ENCODE measurements at regions not wholly inside any gene's neighbourhood (a gene's known extent, or its start where the extent isn't known, plus 50 kb on each side); places are given as distances from the start of the nearest gene placed in this dataset.
"Not testable (repeated sequence)": the region's sequence is repeated elsewhere in the genome, so short reads cannot be mapped to it uniquely, and the experiment has no call there.

- no peak for DNase-seq
Observed at GRCh38 chr1:83503153-83503552, 495.8 kb downstream of the TTLL7 start.

DNA sequence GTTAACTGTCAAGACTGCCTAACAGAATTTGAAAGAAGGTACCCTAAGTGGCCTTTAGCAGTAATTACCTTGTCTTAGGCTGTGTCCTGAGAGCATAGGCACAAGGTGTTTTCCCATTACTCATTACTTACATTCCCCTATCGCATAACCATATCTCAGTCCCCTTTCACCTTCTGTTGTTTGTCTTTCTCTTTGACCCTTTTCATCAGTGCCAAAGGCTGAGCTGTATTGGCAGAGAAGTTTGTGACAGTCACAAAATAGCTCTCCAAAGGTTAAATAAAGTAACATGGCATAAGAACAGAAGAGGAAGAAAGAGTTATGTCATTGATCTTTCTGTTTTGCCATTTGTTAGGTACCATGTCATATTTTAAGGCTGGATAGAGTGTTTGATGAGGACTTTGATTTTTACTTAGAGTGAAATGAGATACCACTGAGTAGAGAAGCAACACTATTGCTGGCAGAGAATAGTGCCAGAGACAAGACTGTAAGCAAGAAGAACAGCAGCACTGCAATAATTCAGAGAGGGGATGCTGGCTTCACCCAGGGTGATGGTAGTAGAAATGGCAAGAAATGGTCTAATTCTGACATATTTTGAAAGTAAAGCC is 497.8 kb downstream of the TTLL7 start:
- DNase-seq, result no peak

DNA sequence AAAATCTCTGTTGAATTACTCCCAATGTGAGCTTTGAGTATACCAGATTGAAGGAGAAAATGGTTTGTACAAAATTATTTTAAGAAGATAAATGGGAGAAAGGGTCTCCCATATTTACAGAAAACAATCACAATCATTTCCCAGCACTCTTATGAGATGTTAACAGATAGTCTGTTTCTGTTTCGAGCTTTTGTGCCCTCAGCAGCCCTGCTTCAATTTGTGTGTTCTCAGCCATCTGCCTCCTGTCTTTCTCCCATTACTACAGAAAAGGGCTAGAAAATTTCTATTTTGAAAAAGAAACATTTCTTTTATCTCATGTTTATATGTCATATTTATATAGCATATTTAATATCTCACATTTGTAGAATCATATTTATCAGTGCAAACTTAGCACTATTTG is 498.4 kb downstream of the TTLL7 start:
- no peak for DNase-seq

- no peak for DNase-seq
Observed at GRCh38 chr1:83499998-83500397, 498.9 kb downstream of the TTLL7 start.

DNA sequence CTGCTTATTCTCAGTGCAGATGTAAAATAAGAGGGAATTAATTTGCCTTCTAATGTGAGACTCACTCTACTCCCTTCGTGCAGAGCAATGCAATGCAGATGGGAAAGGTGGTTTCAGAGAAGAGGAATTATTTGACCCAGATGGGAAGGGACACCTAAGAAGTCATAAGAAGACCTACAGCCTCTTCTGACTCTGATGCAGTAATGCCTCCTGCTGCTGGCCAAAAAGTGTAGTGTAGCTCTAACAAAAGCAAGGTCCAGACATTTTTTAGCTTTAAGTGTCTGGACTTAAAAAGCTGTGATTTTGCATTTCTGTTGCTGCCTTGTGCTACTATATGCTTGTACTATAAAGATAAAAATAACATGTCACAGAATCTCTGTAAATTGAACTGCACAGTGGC is 501.4 kb downstream of the TTLL7 start:
- DNase-seq, result no peak

GRCh38 chr1:83495560-83495959 is 503.4 kb downstream of the TTLL7 start:
- no peak for DNase-seq

DNA sequence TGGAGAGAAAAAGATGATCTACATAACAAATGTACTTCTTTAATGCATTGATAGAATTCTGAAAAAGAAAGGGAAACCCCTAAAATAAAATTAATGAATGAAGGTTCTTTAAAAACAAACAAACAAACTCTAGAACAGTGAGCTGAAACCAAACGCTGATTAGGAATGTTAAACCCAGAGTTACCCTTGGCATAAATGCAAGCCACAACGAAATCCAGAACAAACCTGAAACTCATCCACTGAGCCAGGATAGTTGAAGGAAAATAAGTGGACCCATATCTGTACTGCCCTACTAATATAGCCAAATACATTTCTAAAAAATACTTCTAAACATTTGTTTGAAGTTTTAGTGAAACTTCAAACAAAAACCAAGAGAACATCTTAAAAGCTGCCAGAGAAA is 505.3 kb downstream of the TTLL7 start:
- no peak for DNase-seq

GRCh38 chr1:83491930-83492329 is 507.0 kb downstream of the TTLL7 start:
- DNase-seq, result no peak

GRCh38 chr1:83490988-83491387 is 507.9 kb downstream of the TTLL7 start:
- no peak for DNase-seq

DNA sequence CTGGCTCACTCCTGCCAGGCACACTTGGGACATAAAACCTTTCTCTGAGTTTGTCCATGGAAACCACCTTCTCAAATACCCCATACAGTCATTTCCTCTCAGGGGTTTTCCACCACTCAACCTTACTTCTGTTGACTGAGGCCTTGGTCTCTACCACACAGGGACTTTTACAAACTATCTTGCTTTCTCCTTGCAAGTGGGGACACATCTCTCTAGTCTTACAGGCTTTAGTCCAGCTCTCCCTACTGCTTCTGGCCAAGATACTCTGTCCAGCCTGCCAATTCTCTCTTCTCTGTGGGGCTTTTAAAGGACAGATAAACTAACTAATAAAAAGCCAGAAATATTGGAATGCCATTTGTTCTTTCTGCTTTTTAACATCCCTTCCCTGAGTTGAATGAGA is 510.8 kb downstream of the TTLL7 start:
- DNase-seq, result not testable (repeated sequence)

- DNase-seq, result not testable (repeated sequence)
Observed at GRCh38 chr1:83487460-83487859, 511.5 kb downstream of the TTLL7 start.

GRCh38 chr1:83485314-83486019 is 513.5 kb downstream of the TTLL7 start:
- not testable (repeated sequence) for DNase-seq

DNA sequence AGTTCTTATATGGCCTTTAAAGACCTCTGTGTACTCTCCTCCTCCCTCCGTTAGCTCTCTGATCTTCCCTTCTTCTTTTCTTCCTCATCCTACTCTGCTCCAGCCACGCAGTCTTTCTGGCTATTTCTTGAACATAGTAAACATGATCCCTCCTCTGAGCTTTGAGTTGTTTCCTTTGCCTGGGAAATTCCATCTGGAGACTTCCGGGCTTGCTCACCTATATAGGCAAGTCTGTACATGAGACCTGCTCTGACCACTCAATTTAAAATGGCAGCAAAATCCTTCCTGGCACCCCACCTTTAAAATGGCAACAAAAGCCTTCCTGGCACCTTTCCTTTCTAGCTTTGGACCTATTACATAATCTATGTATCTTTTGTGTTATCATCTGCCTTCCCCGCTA is 517.6 kb downstream of the TTLL7 start:
- DNase-seq, result not testable (repeated sequence)

GRCh38 chr1:83479591-83480239 is 519.2 kb downstream of the TTLL7 start:
- not testable (repeated sequence) for DNase-seq

GRCh38 chr1:83478127-83478526 is 520.8 kb downstream of the TTLL7 start:
- DNase-seq, result not testable (repeated sequence)

GRCh38 chr1:83476518-83476917 is 522.4 kb downstream of the TTLL7 start:
- DNase-seq, result not testable (repeated sequence)

DNA sequence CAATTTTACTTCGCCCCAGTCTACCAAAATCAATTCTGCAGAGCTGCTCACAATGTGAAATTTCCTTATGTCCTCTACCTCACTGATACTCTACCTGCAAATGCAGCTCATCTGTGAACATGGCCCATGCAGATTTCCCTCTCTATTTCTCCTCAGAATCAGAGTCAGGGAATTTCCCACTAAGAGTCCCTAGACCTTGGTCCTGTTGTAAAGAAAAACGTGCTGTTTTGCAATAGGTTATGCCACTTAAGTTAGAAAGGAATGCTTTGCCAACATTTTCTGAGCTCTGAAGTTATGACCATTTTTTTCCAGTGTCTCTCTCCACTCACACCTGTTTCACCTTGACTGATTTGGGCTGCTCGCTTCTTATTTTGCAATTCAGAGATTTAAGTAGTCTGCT is 524.0 kb downstream of the TTLL7 start:
- not testable (repeated sequence) for DNase-seq

DNA sequence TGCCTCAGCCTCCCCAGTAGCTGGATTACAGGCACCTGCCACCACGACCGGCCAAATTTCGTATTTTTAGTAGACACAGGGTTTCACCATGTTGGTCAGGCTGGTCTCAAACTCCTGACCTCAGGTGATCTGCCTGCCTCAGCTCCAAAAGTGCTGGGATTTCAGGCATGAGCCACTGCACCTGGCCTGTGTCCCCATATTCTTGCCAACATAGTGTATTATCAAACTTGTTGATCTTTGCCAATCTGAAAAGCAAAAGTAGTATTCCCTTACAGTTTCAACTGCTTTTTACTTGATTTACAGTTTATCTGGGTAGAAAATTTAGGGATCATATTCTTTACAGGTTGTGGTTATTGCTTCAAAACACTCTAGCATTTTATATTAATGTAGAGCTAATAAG is 524.9 kb downstream of the TTLL7 start:
- DNase-seq, result not testable (repeated sequence)

- DNase-seq, result not testable (repeated sequence)
Observed at GRCh38 chr1:83472066-83472465, 526.9 kb downstream of the TTLL7 start.

GRCh38 chr1:83471272-83471671 is 527.7 kb downstream of the TTLL7 start:
- DNase-seq, result not testable (repeated sequence)

DNA sequence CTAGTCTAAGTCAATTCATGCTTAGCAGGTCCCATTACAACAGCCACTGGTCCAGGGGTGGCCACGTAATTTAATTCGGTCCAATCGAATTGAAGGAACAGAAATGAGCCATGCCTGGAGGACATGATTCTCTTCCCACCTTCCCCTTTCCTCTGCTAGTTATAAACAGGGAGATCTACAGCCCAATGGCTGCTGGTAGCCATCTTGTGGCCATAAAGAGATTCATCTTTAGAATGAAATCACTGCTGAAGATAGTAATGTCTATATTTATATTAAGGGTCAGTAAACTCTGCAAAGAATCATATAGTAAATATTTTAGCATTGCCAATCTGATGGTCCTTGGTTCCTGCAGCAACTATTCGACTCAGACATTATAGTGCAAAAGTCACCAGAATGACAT is 530.6 kb downstream of the TTLL7 start:
- DNase-seq, result not testable (repeated sequence)

DNA sequence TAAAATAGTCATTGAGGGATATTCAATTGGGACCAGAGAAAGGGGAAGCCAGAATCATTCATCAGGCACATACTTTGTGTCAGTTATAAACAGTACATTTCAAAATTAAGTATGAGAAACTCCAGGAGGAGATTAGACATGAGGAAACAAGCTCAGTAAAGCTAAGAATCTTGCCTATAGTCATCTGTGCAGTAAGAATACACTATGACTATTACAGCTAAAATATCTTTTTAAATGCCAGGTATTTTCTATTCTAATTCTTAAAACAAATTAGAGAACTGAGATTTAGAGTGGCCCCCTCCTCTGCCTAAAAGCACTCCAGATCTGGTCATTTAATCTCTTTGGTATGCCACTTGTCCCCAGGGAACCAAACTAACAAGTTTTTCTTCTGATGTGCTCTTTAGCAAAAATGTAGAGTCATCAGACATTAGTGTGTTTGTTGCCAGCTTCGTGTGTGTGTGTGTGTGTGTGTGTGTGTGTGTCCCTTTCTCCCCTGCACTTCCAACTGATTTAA is 541.1 kb downstream of the TTLL7 start:
- DNase-seq, result not testable (repeated sequence)

GRCh38 chr1:83457281-83457680 is 541.7 kb downstream of the TTLL7 start:
- not testable (repeated sequence) for DNase-seq

GRCh38 chr1:83455753-83456152 is 543.2 kb downstream of the TTLL7 start:
- not testable (repeated sequence) for DNase-seq

All from COR-L47 (cell line).